ENCODE measurements at regions not wholly inside any gene's neighbourhood (a gene's known extent, or its start where the extent isn't known, plus 50 kb on each side); places are given as distances from the start of the nearest gene placed in this dataset.

- H3K27ac ChIP-seq, result no peak overlapping the region
- no peaks in the 10 kb centered on the region for H3K9me3 ChIP-seq
- H3K4me1 ChIP-seq, result no peaks in the 10 kb centered on the region
- 73 to 76% methylated on average over 3 of the region's 3 CpGs for WGBS, 2 donors
- FAIRE-seq, result no peak
- DNase-seq, result no peak
- H3K27me3 ChIP-seq, result no peaks in the 10 kb centered on the region
- intact Hi-C loops (cut with DNase I), result no loop called here
- no peak for ATAC-seq
- no peak overlapping the region for H3K4me3 ChIP-seq
- no peaks in the 10 kb centered on the region for H3K36me3 ChIP-seq
- no peak for TF ChIP-seq CTCF (IDR thresholded peaks at IDR 0.05)
Observed at GRCh38 chr18:55743736-55744135, 155.7 kb upstream of the TCF4 start.

- intact Hi-C loops (cut with DNase I), result no loop called here
- no peak overlapping the region for H3K4me3 ChIP-seq
- no peaks in the 10 kb centered on the region for H3K36me3 ChIP-seq
- no peaks in the 10 kb centered on the region for H3K9me3 ChIP-seq
- H3K27me3 ChIP-seq, result no peaks in the 10 kb centered on the region
- H3K27ac ChIP-seq, result no peak overlapping the region
- ATAC-seq, result no peak
- no peak for FAIRE-seq
- no peaks in the 10 kb centered on the region for H3K4me1 ChIP-seq
- no peak for DNase-seq
- 75 to 81% methylated on average over 2 of the region's 2 CpGs for WGBS, 2 donors
- no peak for TF ChIP-seq CTCF (IDR thresholded peaks at IDR 0.05)
Observed at GRCh38 chr18:55743133-55743532, 155.1 kb upstream of the TCF4 start.

GRCh38 chr18:55739488-55739887, 151.5 kb upstream of the TCF4 start:
- no peak for DNase-seq
- Histone ChIP-seq H3K27me3 (no peaks in the 10 kb centered on the region), H3K27ac (no peak overlapping the region), H3K4me3 (no peak overlapping the region), H3K9me3 (no peaks in the 10 kb centered on the region), H3K4me1 (no peaks in the 10 kb centered on the region), H3K36me3 (no peaks in the 10 kb centered on the region)
- intact Hi-C loops (cut with DNase I), result no loop called here
- no peak for ATAC-seq
- TF ChIP-seq CTCF (IDR thresholded peaks at IDR 0.05), result no peak
- FAIRE-seq, result no peak
- 64 to 72% methylated on average over 2 of the region's 2 CpGs for WGBS, 2 donors

GRCh38 chr18:55738483-55739114, 150.6 kb upstream of the TCF4 start:
- intact Hi-C loops (cut with DNase I), result no loop called here
- no peak for DNase-seq

More at GRCh38 chr18:55738483-55739114, 150.6 kb upstream of the TCF4 start:
- H3K9me3 ChIP-seq, result no peaks in the 10 kb centered on the region
- no peaks in the 10 kb centered on the region for H3K27me3 ChIP-seq
- no peaks in the 10 kb centered on the region for H3K36me3 ChIP-seq
- no peak overlapping the region for H3K4me3 ChIP-seq
- H3K27ac ChIP-seq, result no peak overlapping the region
- ATAC-seq (no peak), FAIRE-seq (no peak)
- WGBS, 2 donors, result 65 to 71% methylated on average over 3 of the region's 3 CpGs
- no peaks in the 10 kb centered on the region for H3K4me1 ChIP-seq
- no peak for TF ChIP-seq CTCF (IDR thresholded peaks at IDR 0.05)

All from pancreas (tissue), 10 donors.